GM19035 (cell line): ENCODE measurements at regions not wholly inside any gene's neighbourhood (a gene's known extent, or its start where the extent isn't known, plus 50 kb on each side); places are given as distances from the start of the nearest gene placed in this dataset.

Experiments used
- ATAC-seq: cut with Tn5 transposase; IDR thresholded peaks from one replicate; pipeline ENCODE4 v1.9.1; 2021; ENCODE audit not compliant: unreplicated experiment

DNA sequence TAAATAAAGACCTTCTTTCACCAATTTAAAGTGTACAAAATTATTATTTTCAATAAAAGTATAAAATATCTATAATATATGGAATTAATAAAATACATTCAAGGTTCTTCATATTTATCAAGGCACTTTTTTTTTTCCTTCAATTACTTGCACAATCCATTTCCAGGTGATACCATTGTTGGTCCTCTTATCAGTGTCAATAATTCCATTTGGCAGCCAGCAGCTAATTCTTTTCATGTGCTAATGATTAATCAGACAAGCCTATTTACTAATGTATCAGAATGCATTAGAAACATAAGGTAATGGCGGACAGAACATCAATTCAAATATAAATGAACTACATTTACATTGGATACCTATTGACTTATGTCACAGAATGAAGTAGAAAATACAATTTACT lies 622.2 kb downstream of the TOX3 start:
- ATAC-seq: no peak

- ATAC-seq: no peak
Observed at GRCh38 chr16:51922476-51922875, 624.5 kb downstream of the TOX3 start.

DNA sequence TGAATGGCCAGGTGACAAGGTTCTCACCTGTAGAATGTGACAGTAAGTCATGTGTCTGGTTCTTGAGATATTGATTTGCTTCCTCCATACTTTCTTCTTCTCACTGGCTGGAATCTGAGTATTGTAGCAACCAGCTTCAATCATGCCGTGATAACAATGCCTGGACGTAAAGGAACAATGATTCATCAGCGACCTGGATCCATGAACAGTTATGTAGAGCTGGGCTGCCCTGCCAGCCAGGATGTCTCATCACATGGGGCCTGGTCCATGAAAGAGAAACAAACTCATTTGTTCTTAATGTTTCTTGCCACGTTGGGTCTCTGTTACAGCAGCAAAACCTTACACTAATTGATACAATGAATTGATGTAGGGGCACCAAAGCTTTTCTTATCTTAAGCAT lies 627.2 kb downstream of the TOX3 start:
- no peak for ATAC-seq

- ATAC-seq: no peak
Observed at GRCh38 chr16:51916814-51917213, 630.1 kb downstream of the TOX3 start.

DNA sequence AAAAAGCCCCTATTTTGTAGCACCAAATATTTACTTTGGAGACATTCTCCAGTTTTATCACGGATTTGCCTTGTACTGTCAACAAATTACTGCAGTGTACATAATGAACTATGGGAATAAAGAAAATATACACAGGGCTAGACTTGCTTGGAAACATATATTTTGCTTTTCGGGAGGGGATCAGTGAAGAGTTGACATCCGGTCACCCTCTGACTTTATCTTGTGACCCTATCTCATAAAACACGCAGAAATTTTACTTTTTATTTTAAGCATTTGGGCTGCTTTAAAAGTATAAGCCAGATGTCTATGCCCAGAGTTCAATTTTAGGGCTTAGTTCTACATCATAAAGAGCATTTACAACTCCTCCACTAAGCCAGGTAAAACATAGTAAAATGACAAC lies 630.7 kb downstream of the TOX3 start:
- ATAC-seq: no peak

DNA sequence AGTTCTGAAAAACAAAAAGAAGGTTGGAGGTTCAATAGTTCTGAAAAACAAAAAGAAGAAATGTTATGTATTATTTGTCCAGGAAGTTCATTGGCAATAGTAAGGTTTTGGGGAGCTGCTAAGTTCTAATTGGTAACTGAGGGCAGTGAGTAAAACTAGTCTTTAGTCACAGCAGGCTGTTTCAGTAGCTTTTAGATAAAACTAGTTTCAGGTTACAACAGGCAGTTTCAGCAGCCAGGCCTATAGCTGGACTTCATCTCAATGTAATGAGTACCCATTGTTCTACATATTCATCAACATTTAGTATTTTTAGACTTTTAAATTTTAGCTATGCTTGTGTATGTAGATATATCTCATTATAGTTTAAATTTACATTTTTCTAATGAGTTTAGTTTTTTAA lies 639.3 kb downstream of the TOX3 start:
- ATAC-seq: no peak

DNA sequence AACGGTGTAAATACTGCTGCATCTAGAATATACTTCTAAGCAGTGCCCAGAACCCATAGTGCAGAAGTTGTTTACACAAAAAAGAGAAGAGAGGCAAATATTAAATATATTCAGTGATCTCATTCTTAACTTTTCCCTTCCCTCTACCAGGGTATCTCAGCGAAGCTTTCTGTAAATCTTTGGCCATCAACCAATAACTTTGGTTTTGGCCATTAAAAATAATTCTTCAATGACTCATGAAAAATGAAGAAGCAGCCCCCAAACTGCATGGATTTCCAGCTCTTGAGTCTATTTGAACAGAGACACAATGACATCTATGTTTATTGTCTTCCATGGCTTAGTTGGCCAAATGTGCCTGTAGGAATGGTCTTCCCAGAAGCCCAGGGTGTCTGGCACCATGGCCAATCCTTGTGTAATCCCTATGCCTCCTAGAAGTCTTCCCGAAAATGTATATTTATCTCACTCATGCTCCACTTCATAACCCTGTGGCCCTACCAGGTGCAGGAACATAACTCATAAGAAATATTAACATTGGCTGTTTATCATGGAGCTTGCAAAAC lies 646.6 kb downstream of the TOX3 start:
- ATAC-seq: no peak

DNA sequence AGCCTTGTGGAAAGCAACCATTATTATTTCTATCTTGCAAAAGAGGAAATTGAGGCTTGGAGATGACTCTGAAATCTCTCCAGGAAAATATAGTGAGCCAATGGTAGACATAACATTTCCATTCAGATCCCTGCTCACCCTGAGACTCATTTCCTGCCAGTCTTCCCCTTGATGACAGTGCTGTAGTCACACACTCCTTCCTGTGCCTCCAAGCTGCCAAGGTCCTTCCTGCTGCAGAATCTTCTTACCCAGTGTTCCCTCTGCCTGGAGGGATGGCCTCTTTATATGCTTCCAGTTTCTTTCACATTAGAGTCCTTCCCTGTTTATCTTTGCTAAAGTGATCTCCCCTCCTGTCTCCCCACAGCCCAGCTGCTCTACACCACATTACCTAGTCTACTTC lies 648.1 kb downstream of the TOX3 start:
- ATAC-seq: no peak

GRCh38 chr16:51896013-51896412 lies 650.9 kb downstream of the TOX3 start:
- no peak for ATAC-seq

DNA sequence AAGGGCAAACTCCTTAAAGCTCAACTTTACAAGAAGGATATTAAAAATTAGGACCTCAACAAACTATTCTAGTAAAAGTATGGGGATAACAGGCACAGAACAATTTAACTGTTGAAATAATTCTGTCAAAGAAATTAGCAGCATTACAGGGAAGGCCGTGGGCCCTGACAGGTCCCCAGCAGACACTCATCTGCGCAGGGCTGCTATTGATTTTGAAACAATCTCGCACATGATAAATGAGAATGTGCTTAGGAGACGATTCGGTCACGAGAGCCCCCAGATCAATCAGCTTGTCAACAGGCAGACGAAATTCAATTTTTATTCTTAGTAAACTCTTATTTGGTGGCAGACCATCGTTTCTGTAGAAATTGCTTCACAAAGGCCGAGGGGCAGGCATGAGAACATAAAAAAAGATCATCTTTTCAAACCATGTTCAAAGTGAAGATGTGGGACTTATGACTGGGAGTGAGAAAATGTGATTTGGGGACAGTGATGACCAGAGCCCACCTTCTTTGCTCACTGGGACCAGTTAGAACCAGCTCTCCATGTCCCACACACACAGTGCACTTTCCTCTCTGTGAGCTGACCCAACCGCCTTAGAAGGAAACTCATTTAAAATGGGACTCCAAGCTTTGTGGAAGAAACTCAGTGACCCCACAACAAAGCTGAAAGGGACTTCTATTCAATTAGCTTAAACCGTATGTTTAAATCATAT lies 654.5 kb downstream of the TOX3 start:
- no peak for ATAC-seq

DNA sequence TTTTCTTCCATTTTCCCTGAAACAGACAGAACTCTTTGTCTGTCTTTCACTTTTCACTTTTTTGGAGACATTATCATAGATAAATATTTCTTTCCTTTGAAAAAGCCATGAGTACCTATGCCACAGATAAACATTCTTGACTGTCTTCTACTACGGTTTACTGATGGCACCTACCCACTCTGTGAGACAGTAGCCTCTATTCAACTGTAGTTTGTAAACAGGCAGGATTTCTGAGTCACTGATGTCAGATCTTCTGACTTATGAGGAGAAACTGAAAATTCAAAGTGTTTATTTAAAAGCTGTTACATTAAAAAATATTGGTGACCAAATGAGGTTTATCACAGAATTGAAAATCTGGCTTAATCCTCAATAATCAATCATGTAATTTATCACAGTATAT lies 658.4 kb downstream of the TOX3 start:
- ATAC-seq: no peak

DNA sequence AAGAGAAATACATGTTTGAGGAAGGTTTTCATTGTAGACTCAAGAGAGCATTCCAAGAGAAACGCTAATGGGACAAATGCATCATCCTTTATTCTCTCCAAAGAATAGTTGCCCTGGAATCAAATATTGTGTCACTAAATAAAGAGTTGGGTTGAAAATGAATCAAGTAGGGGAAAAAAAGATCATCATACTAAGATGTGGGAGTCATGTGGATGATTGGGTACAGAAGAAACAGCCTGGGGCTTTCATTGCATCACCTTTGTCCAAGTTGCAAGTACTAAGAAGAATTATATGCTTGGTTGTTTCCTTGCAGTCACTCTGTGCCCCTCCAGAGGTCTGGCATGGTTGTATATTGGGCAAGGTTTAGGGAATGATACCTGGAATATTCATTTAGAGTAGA lies 658.9 kb downstream of the TOX3 start:
- no peak for ATAC-seq

GRCh38 chr16:51886456-51886855 lies 660.5 kb downstream of the TOX3 start:
- ATAC-seq: no peak

- no peak for ATAC-seq
Observed at GRCh38 chr16:51884773-51885172, 662.2 kb downstream of the TOX3 start.

DNA sequence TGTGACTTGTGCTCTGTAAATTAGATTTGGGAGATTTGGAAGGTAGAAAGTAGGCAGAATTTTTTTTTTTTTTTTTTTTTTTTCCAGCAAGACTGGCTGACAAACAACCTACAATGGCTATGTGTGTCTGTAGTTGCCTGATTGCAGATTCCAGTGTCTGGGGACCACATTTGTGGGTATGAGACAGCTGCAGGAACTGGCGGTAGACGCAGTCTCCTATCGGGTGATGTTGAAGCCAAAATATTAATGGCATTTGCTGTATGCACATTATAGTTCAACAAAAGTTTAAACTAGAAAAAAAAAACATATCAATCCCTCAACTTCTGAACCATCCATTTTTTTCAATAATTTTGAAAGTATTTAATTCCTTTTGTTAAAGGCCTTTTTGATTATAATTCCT lies 665.2 kb downstream of the TOX3 start:
- no peak for ATAC-seq

DNA sequence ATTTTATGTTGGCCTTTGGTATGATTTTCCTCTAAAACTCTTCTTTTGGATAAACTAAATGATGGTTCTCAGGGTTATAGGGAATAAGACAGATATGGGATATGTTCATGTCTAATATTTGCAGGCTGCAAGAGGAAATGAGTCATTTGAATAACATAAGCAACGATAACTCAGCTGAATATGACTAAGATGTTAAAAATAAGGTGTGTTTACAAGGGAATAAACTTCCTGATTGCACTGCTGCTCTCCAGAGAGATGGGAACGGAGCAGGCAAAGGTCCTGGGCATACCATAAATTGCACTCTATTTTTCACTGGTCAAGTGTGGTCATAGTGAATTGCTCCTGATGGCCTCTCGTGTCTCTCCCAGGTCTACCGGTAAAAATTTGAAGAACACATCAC lies 666.2 kb downstream of the TOX3 start:
- ATAC-seq: no peak

DNA sequence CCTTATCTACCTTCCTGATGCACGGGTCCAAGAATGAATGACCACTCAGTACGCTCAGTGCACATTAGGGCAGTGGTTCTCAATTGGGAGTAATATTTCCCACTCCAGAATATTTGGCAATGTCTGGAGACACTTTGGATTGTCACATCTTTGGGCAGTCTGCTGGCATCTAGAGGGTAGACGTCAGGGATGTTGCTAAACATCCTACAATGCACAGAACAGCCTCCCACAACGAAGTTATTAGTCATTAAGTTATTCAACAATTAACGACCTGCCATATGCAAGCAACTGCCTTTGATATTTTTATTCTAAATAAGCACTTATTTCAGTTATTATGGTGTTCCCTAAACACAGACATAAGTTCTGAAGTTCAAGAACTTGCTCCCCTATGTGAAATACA lies 669.3 kb downstream of the TOX3 start:
- no peak for ATAC-seq

DNA sequence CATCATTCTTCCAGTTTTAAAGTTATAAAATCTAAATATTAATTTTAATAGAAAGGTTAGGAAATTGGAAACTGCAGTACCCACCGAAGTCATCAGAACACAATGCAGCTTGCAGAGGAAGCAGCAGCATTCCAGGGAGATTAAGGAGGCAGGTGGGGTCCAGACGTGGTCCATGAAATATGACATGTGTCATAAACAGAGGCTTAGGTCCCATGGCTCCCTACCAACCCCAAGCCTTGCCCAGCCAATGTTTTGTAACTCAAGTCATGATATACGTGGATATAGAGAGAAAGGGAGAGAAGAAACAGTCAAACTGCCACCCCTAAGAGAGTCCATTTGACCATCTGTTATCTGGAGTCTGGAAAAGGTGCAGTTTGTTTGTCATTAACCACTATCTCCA lies 670.0 kb downstream of the TOX3 start:
- ATAC-seq: no peak

- no peak for ATAC-seq
Observed at GRCh38 chr16:51876601-51876875, 670.4 kb downstream of the TOX3 start.

GRCh38 chr16:51875834-51876600 lies 670.9 kb downstream of the TOX3 start:
- ATAC-seq: no peak

DNA sequence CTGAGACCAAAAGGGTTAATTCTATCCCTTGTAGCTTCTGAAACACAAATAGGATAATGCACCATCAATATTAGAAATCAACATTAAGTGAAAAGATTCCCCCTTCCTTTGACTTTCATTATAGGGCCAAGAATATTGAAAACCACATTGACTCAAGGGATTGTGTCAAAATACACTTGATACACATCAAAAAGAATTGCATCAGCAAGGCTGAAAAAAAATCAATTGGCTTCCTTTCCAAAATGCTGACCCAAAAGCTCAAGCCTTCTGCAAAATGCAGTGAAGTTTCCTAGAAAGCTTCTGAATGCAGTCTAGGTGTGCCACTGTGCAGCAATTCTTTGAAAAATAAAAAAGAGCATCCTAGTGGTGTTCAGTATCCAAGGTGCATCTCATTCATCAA lies 674.4 kb downstream of the TOX3 start:
- no peak for ATAC-seq

GRCh38 chr16:51870296-51870854 lies 676.6 kb downstream of the TOX3 start:
- no peak for ATAC-seq
